ENCODE measurements at regions not wholly inside any gene's neighbourhood (a gene's known extent, or its start where the extent isn't known, plus 50 kb on each side); places are given as distances from the start of the nearest gene placed in this dataset.

GRCh38 chr20:60967431-60968316, 284.4 kb upstream of the CDH4 start:
- H3K4me3 Mint-ChIP-seq, result no peak overlapping the region
- no peak for ATAC-seq (ENCODE audit: low read depth)

GRCh38 chr20:60968853-60969720, 283.0 kb upstream of the CDH4 start:
- Mint-ChIP-seq H3K4me1 (no peaks in the 10 kb centered on the region), H3K4me3 (no peak overlapping the region), H3K27me3 (peaks cover 2% of the 10 kb centered on the region), H3K9me3 (no peaks in the 10 kb centered on the region), H3K27ac (no peak overlapping the region), H3K36me3 (no peaks in the 10 kb centered on the region)
- ATAC-seq (ENCODE audit: low read depth) (no peak), DNase-seq (ENCODE audit: low spot score in 2 of 2) (no peak)

More at GRCh38 chr20:60967431-60968316, 284.4 kb upstream of the CDH4 start:
- Mint-ChIP-seq H3K4me1 (no peaks in the 10 kb centered on the region), H3K9me3 (no peaks in the 10 kb centered on the region), H3K36me3 (no peaks in the 10 kb centered on the region), H3K27ac (no peak overlapping the region), H3K27me3 (peaks cover 2% of the 10 kb centered on the region)
- no peak for DNase-seq (ENCODE audit: low spot score in 2 of 2)

GRCh38 chr20:60970601-60971000, 281.5 kb upstream of the CDH4 start:
- Mint-ChIP-seq H3K4me3 (no peak overlapping the region), H3K36me3 (no peaks in the 10 kb centered on the region), H3K9me3 (peaks cover 3% of the 10 kb centered on the region), H3K27ac (no peak overlapping the region), H3K4me1 (no peaks in the 10 kb centered on the region), H3K27me3 (peaks cover 2% of the 10 kb centered on the region)
- DNase-seq (ENCODE audit: low spot score in 2 of 2) (no peak), ATAC-seq (ENCODE audit: low read depth) (no peak)

DNA sequence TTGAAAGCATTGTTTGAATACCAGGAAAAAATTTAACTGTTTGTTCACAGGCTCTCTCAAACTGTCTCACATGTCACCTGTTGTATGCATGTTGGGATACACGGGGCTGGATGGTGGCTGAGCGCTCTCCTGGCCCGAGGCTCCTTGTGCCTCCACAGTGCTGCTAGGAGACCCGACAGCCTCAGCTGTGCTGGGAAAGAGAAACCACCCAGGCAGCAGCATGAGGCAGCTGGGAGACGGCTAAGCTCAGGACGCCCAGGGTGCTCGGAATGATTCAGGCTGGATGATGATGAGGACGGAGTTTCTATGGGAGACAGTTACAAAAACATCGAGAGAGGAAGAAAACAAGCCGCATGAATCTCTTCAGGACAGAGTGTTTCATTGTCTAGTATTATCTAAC, 278.0 kb upstream of the CDH4 start:
- H3K36me3 Mint-ChIP-seq, result no peaks in the 10 kb centered on the region

GRCh38 chr20:60974441-60974945, 277.6 kb upstream of the CDH4 start:
- no peak overlapping the region for H3K27ac Mint-ChIP-seq
- ATAC-seq (ENCODE audit: low read depth) (no peak), DNase-seq (ENCODE audit: low spot score in 2 of 2) (no peak)
- H3K27me3 Mint-ChIP-seq, result no peaks in the 10 kb centered on the region
- no peaks in the 10 kb centered on the region for H3K36me3 Mint-ChIP-seq
- H3K4me3 Mint-ChIP-seq, result no peak overlapping the region
- H3K9me3 Mint-ChIP-seq, result peaks cover 6% of the 10 kb centered on the region
- no peaks in the 10 kb centered on the region for H3K4me1 Mint-ChIP-seq

More for the DNA sequence above, 278.0 kb upstream of the CDH4 start:
- ATAC-seq (ENCODE audit: low read depth) (no peak), DNase-seq (ENCODE audit: low spot score in 2 of 2) (no peak)
- Mint-ChIP-seq H3K4me3 (no peak overlapping the region), H3K9me3 (peaks cover 6% of the 10 kb centered on the region), H3K27me3 (no peaks in the 10 kb centered on the region), H3K27ac (no peak overlapping the region), H3K4me1 (no peaks in the 10 kb centered on the region)

GRCh38 chr20:60976139-60976538, 275.9 kb upstream of the CDH4 start:
- Mint-ChIP-seq H3K36me3 (no peaks in the 10 kb centered on the region), H3K27me3 (no peaks in the 10 kb centered on the region)

DNA sequence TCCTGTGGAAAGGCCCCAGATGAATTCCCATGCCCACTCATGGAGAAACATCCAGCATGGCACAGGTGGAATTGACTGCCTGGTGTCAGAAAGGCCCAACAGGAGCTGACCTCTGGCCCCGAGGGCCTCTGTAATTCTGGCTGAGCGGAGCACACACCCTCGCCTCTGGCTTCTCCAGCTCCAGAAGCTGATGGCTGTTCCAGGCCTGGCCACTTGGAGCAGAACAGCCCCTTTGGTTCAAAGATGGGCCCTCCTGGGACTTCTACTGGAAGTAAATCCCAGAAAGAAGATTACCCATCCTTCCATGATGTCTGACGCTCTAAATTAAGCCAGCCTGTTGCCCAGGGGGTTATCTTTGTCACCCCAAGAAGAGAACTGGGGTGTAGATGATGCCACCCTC, 275.1 kb upstream of the CDH4 start:
- DNase-seq (ENCODE audit: low spot score in 2 of 2) (no peak), ATAC-seq (ENCODE audit: low read depth) (no peak)
- H3K9me3 Mint-ChIP-seq, result peaks cover 15% of the 10 kb centered on the region
- H3K4me3 Mint-ChIP-seq, result no peak overlapping the region
- no peaks in the 10 kb centered on the region for H3K27me3 Mint-ChIP-seq
- no peaks in the 10 kb centered on the region for H3K36me3 Mint-ChIP-seq
- no peaks in the 10 kb centered on the region for H3K4me1 Mint-ChIP-seq
- H3K27ac Mint-ChIP-seq, result no peak overlapping the region

More at GRCh38 chr20:60976139-60976538, 275.9 kb upstream of the CDH4 start:
- Mint-ChIP-seq H3K27ac (no peak overlapping the region), H3K9me3 (peaks cover 15% of the 10 kb centered on the region), H3K4me3 (no peak overlapping the region), H3K4me1 (no peaks in the 10 kb centered on the region)
- DNase-seq (ENCODE audit: low spot score in 2 of 2) (no peak), ATAC-seq (ENCODE audit: low read depth) (no peak)

- H3K27ac Mint-ChIP-seq, result no peak overlapping the region
- H3K36me3 Mint-ChIP-seq, result no peaks in the 10 kb centered on the region
- ATAC-seq (ENCODE audit: low read depth) (no peak), DNase-seq (ENCODE audit: low spot score in 2 of 2) (no peak)
- H3K4me3 Mint-ChIP-seq, result no peak overlapping the region
- peaks cover 15% of the 10 kb centered on the region for H3K9me3 Mint-ChIP-seq
- no peaks in the 10 kb centered on the region for H3K4me1 Mint-ChIP-seq
- no peaks in the 10 kb centered on the region for H3K27me3 Mint-ChIP-seq
Observed at GRCh38 chr20:60977901-60978300, 274.2 kb upstream of the CDH4 start.

GRCh38 chr20:60984666-60985065, 267.4 kb upstream of the CDH4 start:
- Mint-ChIP-seq H3K4me1 (no peaks in the 10 kb centered on the region), H3K4me3 (no peak overlapping the region), H3K36me3 (no peaks in the 10 kb centered on the region), H3K27ac (no peak overlapping the region), H3K9me3 (peaks cover 14% of the 10 kb centered on the region), H3K27me3 (no peaks in the 10 kb centered on the region)
- DNase-seq (ENCODE audit: low spot score in 2 of 2), result no peak
- ATAC-seq (ENCODE audit: low read depth), result no peak

DNA sequence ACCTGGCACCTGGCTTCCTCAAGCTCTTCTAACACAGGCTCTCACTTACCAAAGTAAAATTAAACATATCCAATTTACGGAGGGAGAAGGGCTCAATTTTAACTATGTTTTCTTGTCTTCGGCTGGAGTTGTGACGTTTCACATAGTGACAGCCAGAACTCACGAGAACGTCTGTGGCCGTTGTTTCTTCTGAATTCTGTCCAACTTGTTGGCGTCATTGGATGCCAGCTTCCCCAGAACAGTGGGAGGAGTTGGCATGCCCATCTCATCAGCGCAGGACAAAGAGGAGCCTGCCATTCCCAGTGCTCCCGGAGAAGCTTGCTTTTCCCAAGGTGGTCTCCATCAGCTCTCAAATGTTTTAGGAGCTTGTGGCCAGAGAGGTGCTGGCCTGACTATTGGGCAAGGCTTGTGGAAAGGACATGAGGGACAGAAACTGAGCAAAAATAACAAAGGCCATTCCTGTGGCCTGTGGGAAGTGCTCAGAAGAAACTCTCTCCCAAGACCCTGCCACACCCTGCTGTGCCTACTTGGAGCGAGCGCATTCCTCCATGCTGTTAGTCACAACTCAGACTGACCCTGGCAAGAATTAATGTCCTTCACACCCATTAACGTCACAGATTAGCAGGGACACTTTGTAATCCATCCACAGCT, 265.4 kb upstream of the CDH4 start:
- ATAC-seq (ENCODE audit: low read depth), result no peak

DNA sequence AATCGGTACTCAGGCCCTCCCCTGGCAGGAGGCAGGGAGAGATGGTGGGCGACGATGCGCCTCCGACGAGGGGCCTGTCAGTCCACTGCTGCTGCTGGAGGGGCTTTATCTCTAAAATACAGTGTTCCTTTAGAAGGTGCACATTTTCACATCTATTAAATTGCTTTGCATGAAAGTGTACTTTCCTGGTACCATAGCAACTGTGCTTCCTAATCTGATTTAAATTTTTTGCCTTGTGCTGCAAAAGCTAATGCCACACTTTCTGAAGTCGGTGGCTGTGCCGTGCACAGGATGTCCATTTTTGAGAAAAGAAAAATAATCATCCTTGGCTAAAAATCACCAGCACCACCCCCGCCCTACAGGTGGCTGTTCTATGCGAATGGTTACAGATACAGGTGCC, 262.0 kb upstream of the CDH4 start:
- H3K27ac Mint-ChIP-seq, result no peak overlapping the region
- no peak overlapping the region for H3K4me3 Mint-ChIP-seq
- ATAC-seq (ENCODE audit: low read depth), result no peak
- no peak for DNase-seq (ENCODE audit: low spot score in 2 of 2)
- H3K9me3 Mint-ChIP-seq, result peaks cover 10% of the 10 kb centered on the region
- no peaks in the 10 kb centered on the region for H3K27me3 Mint-ChIP-seq
- no peaks in the 10 kb centered on the region for H3K36me3 Mint-ChIP-seq
- no peaks in the 10 kb centered on the region for H3K4me1 Mint-ChIP-seq

More for the DNA sequence above, 265.4 kb upstream of the CDH4 start:
- no peak for DNase-seq (ENCODE audit: low spot score in 2 of 2)
- Mint-ChIP-seq H3K4me3 (no peak overlapping the region), H3K27me3 (no peaks in the 10 kb centered on the region), H3K36me3 (no peaks in the 10 kb centered on the region), H3K9me3 (peaks cover 6% of the 10 kb centered on the region), H3K4me1 (no peaks in the 10 kb centered on the region), H3K27ac (no peak overlapping the region)

GRCh38 chr20:60990643-60991042, 261.4 kb upstream of the CDH4 start:
- H3K4me3 Mint-ChIP-seq, result no peak overlapping the region
- no peaks in the 10 kb centered on the region for H3K4me1 Mint-ChIP-seq
- H3K27ac Mint-ChIP-seq, result no peak overlapping the region
- no peak for DNase-seq (ENCODE audit: low spot score in 2 of 2)
- ATAC-seq (ENCODE audit: low read depth), result no peak
- no peaks in the 10 kb centered on the region for H3K27me3 Mint-ChIP-seq
- peaks cover 9% of the 10 kb centered on the region for H3K9me3 Mint-ChIP-seq
- H3K36me3 Mint-ChIP-seq, result no peaks in the 10 kb centered on the region

- no peaks in the 10 kb centered on the region for H3K27me3 Mint-ChIP-seq
- H3K4me3 Mint-ChIP-seq, result no peak overlapping the region
- no peak for ATAC-seq (ENCODE audit: low read depth)
- H3K4me1 Mint-ChIP-seq, result no peaks in the 10 kb centered on the region
- H3K36me3 Mint-ChIP-seq, result no peaks in the 10 kb centered on the region
- H3K27ac Mint-ChIP-seq, result no peak overlapping the region
- H3K9me3 Mint-ChIP-seq, result peaks cover 5% of the 10 kb centered on the region
- DNase-seq (ENCODE audit: low spot score in 2 of 2), result no peak
Observed at GRCh38 chr20:60993433-60994044, 258.5 kb upstream of the CDH4 start.
